ENCODE measurements at regions not wholly inside any gene's neighbourhood (a gene's known extent, or its start where the extent isn't known, plus 50 kb on each side); places are given as distances from the start of the nearest gene placed in this dataset.

DNA sequence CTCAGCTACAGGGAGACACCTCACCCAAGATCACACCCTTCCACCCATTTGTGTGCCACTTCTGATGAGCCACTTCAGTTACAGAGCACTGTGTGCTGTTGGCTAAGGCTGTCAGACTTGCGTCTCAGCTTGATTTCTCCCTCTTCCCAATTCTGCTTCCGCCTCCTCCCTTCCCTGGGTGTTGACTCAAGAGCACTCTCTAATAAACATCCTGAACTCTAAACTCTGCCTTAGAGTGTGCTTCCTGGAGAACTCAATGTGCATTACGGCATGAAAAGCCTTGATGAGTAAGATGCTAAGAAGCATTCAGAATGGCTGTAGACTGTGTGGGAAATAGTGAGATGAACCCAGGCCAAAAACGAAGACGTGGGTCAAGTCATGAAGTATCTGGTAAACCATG is 54.9 kb upstream of the S1PR1 start:
- Histone ChIP-seq H3F3A (ENCODE audit: low read depth) (peaks cover 11% of the 10 kb centered on the region; the same call in 1 of the 2 replicates), H3K9me2 (replicated peaks; ENCODE audit: low read depth, low read length) (no peaks in the 10 kb centered on the region), H4K20me1 (ENCODE audit: insufficient read depth, low read length, poor library complexity, severe bottlenecking) (no peaks in the 10 kb centered on the region), H3K27me3 (ENCODE audit: insufficient read depth, low read length, poor library complexity, severe bottlenecking) (no peaks in the 10 kb centered on the region), H3K9ac (ENCODE audit: low read depth, low read length, poor library complexity, severe bottlenecking) (no peak overlapping the region), H3K4me1 (ENCODE audit: insufficient read depth, low read length, poor library complexity, severe bottlenecking) (peaks cover 18% of the 10 kb centered on the region), H3K4me2 (ENCODE audit: low read depth, low read length, poor library complexity, severe bottlenecking) (no peak overlapping the region), H3K79me2 (ENCODE audit: insufficient read depth, low read length) (no peaks in the 10 kb centered on the region), H3K9me3 (ENCODE audit: insufficient read depth, low read depth, low read length) (no peaks in the 10 kb centered on the region), H3K4me3 (ENCODE audit: low read length, poor library complexity, severe bottlenecking) (no peak overlapping the region), H2AFZ (ENCODE audit: low read length) (no peak overlapping the region; the same call in 1 of the 2 replicates), H3K36me3 (ENCODE audit: insufficient read depth, low read length) (no peaks in the 10 kb centered on the region)
- TF ChIP-seq EZH2phosphoT487 (IDR thresholded peaks at IDR 0.05; ENCODE audit: borderline replicate concordance), result no peak
- TF ChIP-seq, protein P1, sequence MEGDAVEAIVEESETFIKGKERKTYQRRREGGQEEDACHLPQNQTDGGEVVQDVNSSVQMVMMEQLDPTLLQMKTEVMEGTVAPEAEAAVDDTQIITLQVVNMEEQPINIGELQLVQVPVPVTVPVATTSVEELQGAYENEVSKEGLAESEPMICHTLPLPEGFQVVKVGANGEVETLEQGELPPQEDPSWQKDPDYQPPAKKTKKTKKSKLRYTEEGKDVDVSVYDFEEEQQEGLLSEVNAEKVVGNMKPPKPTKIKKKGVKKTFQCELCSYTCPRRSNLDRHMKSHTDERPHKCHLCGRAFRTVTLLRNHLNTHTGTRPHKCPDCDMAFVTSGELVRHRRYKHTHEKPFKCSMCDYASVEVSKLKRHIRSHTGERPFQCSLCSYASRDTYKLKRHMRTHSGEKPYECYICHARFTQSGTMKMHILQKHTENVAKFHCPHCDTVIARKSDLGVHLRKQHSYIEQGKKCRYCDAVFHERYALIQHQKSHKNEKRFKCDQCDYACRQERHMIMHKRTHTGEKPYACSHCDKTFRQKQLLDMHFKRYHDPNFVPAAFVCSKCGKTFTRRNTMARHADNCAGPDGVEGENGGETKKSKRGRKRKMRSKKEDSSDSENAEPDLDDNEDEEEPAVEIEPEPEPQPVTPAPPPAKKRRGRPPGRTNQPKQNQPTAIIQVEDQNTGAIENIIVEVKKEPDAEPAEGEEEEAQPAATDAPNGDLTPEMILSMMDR (conservative IDR thresholded peaks at IDR 0.05; ENCODE audit: low read length), result no peak

DNA sequence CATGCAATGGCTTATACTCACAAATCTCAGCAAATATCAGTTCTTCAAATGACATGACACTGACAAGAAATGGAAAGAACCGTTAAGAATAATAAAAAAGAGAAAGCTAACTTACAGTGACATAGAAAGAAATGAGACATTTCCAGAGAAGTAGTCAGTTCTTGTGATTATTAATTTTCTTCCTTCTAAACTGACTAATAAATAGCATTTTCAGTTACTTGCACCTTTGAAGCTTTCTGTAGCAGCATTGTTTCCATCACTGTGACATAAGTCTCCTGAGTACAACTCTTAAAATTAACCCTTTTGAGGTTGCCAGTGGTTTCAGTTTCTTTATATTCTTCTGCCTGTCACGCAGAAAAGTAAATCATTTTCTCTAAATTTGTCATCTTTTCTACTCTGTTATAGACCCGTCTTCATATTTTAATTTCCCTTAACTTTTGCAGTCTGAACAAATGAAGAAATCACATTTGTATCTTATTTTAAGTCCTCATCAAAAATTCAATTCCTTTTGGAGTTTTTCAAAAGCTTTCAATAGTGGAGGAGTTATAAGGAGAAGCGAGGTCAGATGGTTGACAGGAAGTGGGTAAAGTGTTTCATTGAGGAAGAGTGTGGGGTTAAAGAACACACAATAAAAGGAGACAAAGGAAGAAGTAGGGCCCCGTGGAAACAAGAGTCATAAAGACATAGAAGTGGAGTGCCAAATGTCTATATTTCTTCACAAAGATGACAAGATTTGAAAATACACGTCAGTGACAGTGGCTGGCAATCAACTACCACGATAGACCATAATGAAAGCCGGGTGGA is 57.9 kb upstream of the S1PR1 start:
- Histone ChIP-seq H3K4me1 (ENCODE audit: insufficient read depth, low read length, poor library complexity, severe bottlenecking) (peaks cover 18% of the 10 kb centered on the region), H3K4me2 (ENCODE audit: low read depth, low read length, poor library complexity, severe bottlenecking) (peak overlapping the region; percentile 88), H4K20me1 (ENCODE audit: insufficient read depth, low read length, poor library complexity, severe bottlenecking) (no peaks in the 10 kb centered on the region), H3K9me3 (ENCODE audit: insufficient read depth, low read depth, low read length) (no peaks in the 10 kb centered on the region), H2AFZ (ENCODE audit: low read length) (peak overlapping the region; percentile 69), H3K9me2 (replicated peaks; ENCODE audit: low read depth, low read length) (no peaks in the 10 kb centered on the region), H3K27me3 (ENCODE audit: insufficient read depth, low read length, poor library complexity, severe bottlenecking) (no peaks in the 10 kb centered on the region), H3K79me2 (ENCODE audit: insufficient read depth, low read length) (no peaks in the 10 kb centered on the region), H3K9ac (ENCODE audit: low read depth, low read length, poor library complexity, severe bottlenecking) (peak overlapping the region; percentile 14), H3F3A (ENCODE audit: low read depth) (peaks cover 8% of the 10 kb centered on the region; the same call in 1 of the 2 replicates), H3K36me3 (ENCODE audit: insufficient read depth, low read length) (no peaks in the 10 kb centered on the region), H3K4me3 (ENCODE audit: low read length, poor library complexity, severe bottlenecking) (peak overlapping the region; percentile 61)
- TF ChIP-seq EZH2phosphoT487 (IDR thresholded peaks at IDR 0.05; ENCODE audit: borderline replicate concordance), result no peak
- TF ChIP-seq, protein P1 (conservative IDR thresholded peaks at IDR 0.05; ENCODE audit: low read length), result no peak

DNA sequence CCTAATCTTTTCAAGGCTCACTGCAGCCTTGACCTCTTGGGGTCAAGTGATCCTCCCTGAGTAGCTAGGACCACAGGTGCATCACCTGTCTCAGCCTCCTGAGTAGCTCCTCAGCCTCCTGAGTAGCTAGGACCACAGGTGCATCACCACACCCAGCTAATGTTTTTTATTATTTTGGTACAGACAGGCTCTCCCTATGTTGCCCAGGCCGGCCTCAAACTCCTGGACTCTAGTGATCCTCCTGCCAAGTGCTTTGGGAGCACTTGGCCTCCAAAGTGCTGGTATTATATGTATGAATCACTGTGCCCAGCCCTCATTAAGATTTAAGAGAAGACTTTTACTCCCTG is 58.5 kb upstream of the S1PR1 start:
- no peaks in the 10 kb centered on the region for H3K27me3 ChIP-seq (ENCODE audit: insufficient read depth, low read length, poor library complexity, severe bottlenecking)
- no peaks in the 10 kb centered on the region for H3K9me2 ChIP-seq (replicated peaks; ENCODE audit: low read depth, low read length)
- H3K4me2 ChIP-seq (ENCODE audit: low read depth, low read length, poor library complexity, severe bottlenecking), result peak overlapping the region; percentile 88
- H3K9me3 ChIP-seq (ENCODE audit: insufficient read depth, low read depth, low read length), result no peaks in the 10 kb centered on the region
- no peaks in the 10 kb centered on the region for H4K20me1 ChIP-seq (ENCODE audit: insufficient read depth, low read length, poor library complexity, severe bottlenecking)
- H3K4me3 ChIP-seq (ENCODE audit: low read length, poor library complexity, severe bottlenecking), result no peak overlapping the region
- no peaks in the 10 kb centered on the region for H3K79me2 ChIP-seq (ENCODE audit: insufficient read depth, low read length)
- peak overlapping the region; percentile 14 for H3K9ac ChIP-seq (ENCODE audit: low read depth, low read length, poor library complexity, severe bottlenecking)
- H3K4me1 ChIP-seq (ENCODE audit: insufficient read depth, low read length, poor library complexity, severe bottlenecking), result peaks cover 18% of the 10 kb centered on the region
- no peak overlapping the region for H2AFZ ChIP-seq (ENCODE audit: low read length)
- peaks cover 8% of the 10 kb centered on the region; the same call in 1 of the 2 replicates for H3F3A ChIP-seq (ENCODE audit: low read depth)
- no peak for TF ChIP-seq EZH2phosphoT487 (IDR thresholded peaks at IDR 0.05; ENCODE audit: borderline replicate concordance)
- TF ChIP-seq, protein P1 (conservative IDR thresholded peaks at IDR 0.05; ENCODE audit: low read length), result no peak
- no peaks in the 10 kb centered on the region for H3K36me3 ChIP-seq (ENCODE audit: insufficient read depth, low read length)
